Neural cell (in vitro differentiated cells): ENCODE measurements at regions not wholly inside any gene's neighbourhood (a gene's known extent, or its start where the extent isn't known, plus 50 kb on each side); places are given as distances from the start of the nearest gene placed in this dataset.

Experiments used
- H2AFZ ChIP-seq: fragments of 200-600, 300-800 bp; sonication (generic), shearing (Covaris generic); 2 replicates; pipeline ENCODE4 v1.6.0; 2014; ENCODE audit warnings: low read depth, mild to moderate bottlenecking, antibody characterized with exemption, low read length, moderate library complexity
- H3F3A ChIP-seq: fragments of 200-600 bp; shearing (Covaris generic); 2 replicates; pipeline ENCODE4 v1.6.1; 2016; ENCODE audit warnings: mild to moderate bottlenecking, moderate library complexity, mixed read lengths, antibody characterized with exemption, low read length; ENCODE audit not compliant: insufficient read depth, poor library complexity, severe bottlenecking
- H3K27ac ChIP-seq: fragments of 200-600, 300-800 bp; sonication (generic), shearing (Covaris generic); 2 replicates; pipeline ENCODE4 v1.5.1; 2014; ENCODE audit warnings: mild to moderate bottlenecking, low read length, moderate library complexity
- H3K27me3 ChIP-seq: fragments of 300-800, 200-600 bp; sonication (generic), shearing (Covaris generic); 2 replicates; pipeline ENCODE4 v1.6.0; 2014; ENCODE audit warnings: mild to moderate bottlenecking, low read depth, low read length, moderate library complexity; ENCODE audit not compliant: insufficient read depth
- H3K36me3 ChIP-seq: fragments of 300-800, 200-600 bp; sonication (generic), shearing (Covaris generic); 2 replicates; pipeline ENCODE4 v1.5.1; 2014; ENCODE audit warnings: mild to moderate bottlenecking, antibody characterized with exemption, low read length, moderate library complexity; ENCODE audit not compliant: insufficient read depth
- H3K4me2 ChIP-seq: fragments of 300-800, 200-600 bp; sonication (generic), shearing (Covaris generic); 2 replicates; pipeline ENCODE4 v1.6.0; 2014; ENCODE audit warnings: mild to moderate bottlenecking, low read length
- H3K4me3 ChIP-seq: fragments of 300-800, 200-600 bp; sonication (generic), shearing (Covaris generic); 2 replicates; pipeline ENCODE4 v1.5.1; 2014; ENCODE audit warnings: mild to moderate bottlenecking, low read length, moderate library complexity
- H3K79me2 ChIP-seq: fragments of 200-600 bp; shearing (Covaris generic); replicated peaks from 2 replicates; pipeline ENCODE4 v1.6.0; 2014; ENCODE audit warnings: mild to moderate bottlenecking, low read length, moderate library complexity; ENCODE audit not compliant: insufficient read depth
- H3K9ac ChIP-seq: fragments of 300-800, 200-600 bp; sonication (generic), shearing (Covaris generic); 2 replicates; pipeline ENCODE4 v1.6.1; 2016; ENCODE audit warnings: mild to moderate bottlenecking, low read length, mixed read lengths
- H3K9me2 ChIP-seq: fragments of 200-600 bp; shearing (Covaris generic); 2 replicates; pipeline ENCODE4 v1.6.1; 2016; ENCODE audit warnings: mild to moderate bottlenecking, low read length, mixed read lengths; ENCODE audit not compliant: insufficient read depth
- H3K9me3 ChIP-seq: fragments of 200-600, 300-800 bp; sonication (generic), shearing (Covaris generic); 2 replicates; pipeline ENCODE4 v1.6.1; 2016; ENCODE audit warnings: mild to moderate bottlenecking, mixed run types, low read length, moderate library complexity, mixed read lengths
- H4K20me1 ChIP-seq: fragments of 200-600 bp; shearing (Covaris generic); 2 replicates; pipeline ENCODE4 v1.6.1; 2016; ENCODE audit warnings: mild to moderate bottlenecking, mixed run types; ENCODE audit not compliant: insufficient read depth
- CTCF ChIP-seq: fragments of 450-650 bp; IDR thresholded peaks from 2 replicates; pipeline ENCODE4 v1.5.1; 2014; ENCODE audit warnings: antibody characterized with exemption, mild to moderate bottlenecking, moderate library complexity; ENCODE audit not compliant: poor library complexity, severe bottlenecking
- EP300 ChIP-seq: fragments of 450-650 bp; conservative IDR thresholded peaks from 2 replicates; pipeline ENCODE4 v1.6.1; 2014; ENCODE audit warnings: antibody characterized with exemption, mild to moderate bottlenecking, moderate library complexity; ENCODE audit not compliant: poor library complexity, severe bottlenecking
- EZH2 ChIP-seq: fragments of 200-600, 300-800 bp; shearing (Covaris generic), sonication (generic); IDR thresholded peaks from 2 replicates; pipeline ENCODE4 v1.6.1; 2014; ENCODE audit warnings: antibody characterized with exemption, low read length, borderline replicate concordance, mild to moderate bottlenecking; ENCODE audit not compliant: insufficient read depth, poor library complexity, severe bottlenecking
- MXI1 ChIP-seq: fragments of 450-650 bp; conservative IDR thresholded peaks from 2 replicates; pipeline ENCODE4 v1.6.1; 2014; ENCODE audit warnings: antibody characterized with exemption, mild to moderate bottlenecking; ENCODE audit not compliant: poor library complexity, severe bottlenecking
- POLR2AphosphoS5 ChIP-seq: IDR thresholded peaks from 2 replicates; pipeline ENCODE4 v1.6.1; 2012
- RAD21 ChIP-seq: fragments of 450-650 bp; conservative IDR thresholded peaks from 2 replicates; pipeline ENCODE4 v1.6.1; 2014; ENCODE audit warnings: antibody characterized with exemption, mild to moderate bottlenecking, moderate library complexity
- REST ChIP-seq: IDR thresholded peaks from 2 replicates; pipeline ENCODE4 v1.6.1; 2012; ENCODE audit warnings: borderline replicate concordance
- SMC3 ChIP-seq: fragments of 450-650 bp; conservative IDR thresholded peaks from 2 replicates; pipeline ENCODE4 v1.6.1; 2014; ENCODE audit warnings: antibody characterized with exemption, mild to moderate bottlenecking, moderate library complexity; ENCODE audit not compliant: poor library complexity
- TAF1 ChIP-seq: IDR thresholded peaks from 2 replicates; pipeline ENCODE4 v1.6.1; 2012; ENCODE audit warnings: low read depth

- H4K20me1 ChIP-seq, result no peaks in the 10 kb centered on the region
- H3K9me2 ChIP-seq, result no peaks in the 10 kb centered on the region
- H3K79me2 ChIP-seq, result no peaks in the 10 kb centered on the region
- H3K27ac ChIP-seq, result no peak overlapping the region
- H3K36me3 ChIP-seq, result no peaks in the 10 kb centered on the region
- H3K9ac ChIP-seq, result no peak overlapping the region
- no peak overlapping the region for H3K4me2 ChIP-seq
- no peaks in the 10 kb centered on the region for H3K9me3 ChIP-seq
- H2AFZ ChIP-seq, result no peak overlapping the region
- no peak overlapping the region for H3K4me3 ChIP-seq
- TF ChIP-seq MXI1 (no peak), CTCF (no peak), SMC3 (no peak), POLR2AphosphoS5 (no peak), EP300 (no peak), RAD21 (no peak), REST (no peak), TAF1 (no peak), EZH2 (no peak)
- H3F3A ChIP-seq, result no peaks in the 10 kb centered on the region
- no peaks in the 10 kb centered on the region for H3K27me3 ChIP-seq
These were observed 75.1 kb downstream of the OAT start for GRCh38 chr10:124343351-124344265.

GRCh38 chr10:124342821-124343170, 75.9 kb downstream of the OAT start:
- H3K36me3 ChIP-seq, result no peaks in the 10 kb centered on the region
- H3K9me2 ChIP-seq, result no peaks in the 10 kb centered on the region
- H3K79me2 ChIP-seq, result no peaks in the 10 kb centered on the region
- TF ChIP-seq RAD21 (no peak), SMC3 (no peak), EZH2 (no peak), TAF1 (no peak), MXI1 (no peak), POLR2AphosphoS5 (no peak), EP300 (no peak), REST (no peak), CTCF (no peak)
- H3K9me3 ChIP-seq, result no peaks in the 10 kb centered on the region
- no peak overlapping the region for H3K4me3 ChIP-seq
- no peak overlapping the region for H2AFZ ChIP-seq
- H3F3A ChIP-seq, result no peaks in the 10 kb centered on the region
- no peak overlapping the region for H3K27ac ChIP-seq
- H4K20me1 ChIP-seq, result no peaks in the 10 kb centered on the region
- H3K27me3 ChIP-seq, result no peaks in the 10 kb centered on the region
- no peak overlapping the region for H3K4me2 ChIP-seq
- no peak overlapping the region for H3K9ac ChIP-seq
